Peyer's patch (tissue), 4 donors: ENCODE measurements at regions not wholly inside any gene's neighbourhood (a gene's known extent, or its start where the extent isn't known, plus 50 kb on each side); places are given as distances from the start of the nearest gene placed in this dataset.

ENCODE experiments used
- CTCF ChIP-seq, 6 experiments: fragments of 450-650 bp in 4 of 6; fragments of 200-600 bp in 2 of 6; sonication (generic) in 1 of 6; IDR thresholded peaks; one replicate each; pipeline ENCODE4 v1.5.1; 2017 to 2019; ENCODE audit warnings: antibody characterized with exemption in 6 of 6, mild to moderate bottlenecking in 3 of 6, moderate library complexity in 1 of 6
- POLR2A ChIP-seq, 2 donors: fragments of 450-650 bp; IDR thresholded peaks; one replicate each; pipeline ENCODE4 v1.5.1; 2017; ENCODE audit warnings: antibody characterized with exemption in 2 of 2, mild to moderate bottlenecking in 2 of 2, moderate library complexity in 2 of 2

- no peak for TF ChIP-seq CTCF (IDR thresholded peaks at IDR 0.05)
- TF ChIP-seq POLR2A (IDR thresholded peaks at IDR 0.05), result no peak
Observed at GRCh38 chr9:29211003-29211579, 1637.8 kb upstream of the C9orf72 start.
